ENCODE measurements at regions not wholly inside any gene's neighbourhood (a gene's known extent, or its start where the extent isn't known, plus 50 kb on each side); places are given as distances from the start of the nearest gene placed in this dataset.

DNA sequence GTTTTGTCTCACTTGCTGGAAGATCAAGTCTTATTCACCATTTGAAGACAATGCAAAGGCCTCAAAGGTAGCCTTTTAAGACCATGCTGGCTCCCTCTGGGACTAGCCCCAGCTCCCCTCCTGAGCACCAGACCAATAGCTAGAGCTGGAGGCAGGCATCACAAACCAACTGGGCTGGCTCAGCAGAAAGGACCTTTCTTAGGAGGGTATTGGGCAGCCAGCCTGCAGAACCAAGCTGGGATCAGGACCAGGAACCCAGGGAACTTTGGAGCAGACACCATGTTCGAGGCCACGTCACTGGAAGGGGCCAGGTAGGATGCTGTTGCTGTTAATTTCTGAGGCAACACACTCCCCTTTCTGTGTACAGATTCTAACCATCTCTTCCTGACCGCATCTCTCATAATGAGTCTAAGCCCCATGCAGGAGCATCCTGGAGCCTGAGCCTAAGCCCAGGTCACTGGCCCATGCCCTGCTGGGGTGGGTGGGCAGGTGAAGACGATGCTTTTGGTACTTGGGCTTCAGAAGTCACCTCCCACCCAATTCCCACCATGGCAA, 81.4 kb upstream of the KLF13 start:
- H2BK12ac ChIP-seq (ENCODE audit: low read length in 2 of 2): no peak overlapping the region
- H2AFZ ChIP-seq (ENCODE audit: low read depth, low read length): no peak overlapping the region
- H3K4me1 ChIP-seq (ENCODE audit: control insufficient read depth, insufficient read depth, low read depth, low read length): no peaks in the 10 kb centered on the region
- no peak overlapping the region for H3K14ac ChIP-seq (ENCODE audit: low read length in 2 of 2)
- no peak overlapping the region for H3K4ac ChIP-seq (ENCODE audit: low read depth in 1 of 2, low read length in 2 of 2)
- no peak overlapping the region for H3K23ac ChIP-seq (ENCODE audit: low read length in 2 of 2)
- H4K91ac ChIP-seq (ENCODE audit: low read length): no peak overlapping the region
- H3K27ac ChIP-seq (ENCODE audit: low read length, poor library complexity, severe bottlenecking): no peak overlapping the region
- H2BK5ac ChIP-seq (ENCODE audit: low read depth, low read length, poor library complexity, severe bottlenecking): no peak overlapping the region
- DNase-seq: no peak
- no peak overlapping the region for H3K4me2 ChIP-seq (ENCODE audit: low read length, poor library complexity, severe bottlenecking)
- 72% methylated on average over 2 of the region's 4 CpGs for WGBS
- H3K79me1 ChIP-seq (replicated peaks; ENCODE audit: low read length, poor library complexity, severe bottlenecking): no peaks in the 10 kb centered on the region
- H2BK120ac ChIP-seq (ENCODE audit: low read depth, low read length): no peak overlapping the region
- H3K18ac ChIP-seq (ENCODE audit: low read depth in 1 of 2, low read length in 2 of 2): no peak overlapping the region
- no peak overlapping the region for H2BK15ac ChIP-seq (ENCODE audit: low read depth, poor library complexity, severe bottlenecking)
- H2AK5ac ChIP-seq (ENCODE audit: low read length, severe bottlenecking): no peak overlapping the region
- H3K27me3 ChIP-seq (ENCODE audit: control insufficient read depth in 1 of 2, insufficient read depth in 1 of 2, low read length in 2 of 2): peaks cover 18 to 45% of the 10 kb centered on the region in 2 experiments
- no peak overlapping the region for H4K8ac ChIP-seq (ENCODE audit: low read length)
- H3K4me3 ChIP-seq (ENCODE audit: insufficient read depth in 1 of 2, low read depth in 1 of 2, low read length in 2 of 2): no peak overlapping the region
- no peaks in the 10 kb centered on the region for H3K36me3 ChIP-seq (ENCODE audit: control insufficient read depth in 1 of 2, insufficient read depth in 2 of 2, low read depth in 1 of 2, low read length in 2 of 2)
- H3K9ac ChIP-seq (ENCODE audit: low read length): no peak overlapping the region
- peaks cover 5% of the 10 kb centered on the region for H3K9me3 ChIP-seq (ENCODE audit: control insufficient read depth, low read length)

DNA sequence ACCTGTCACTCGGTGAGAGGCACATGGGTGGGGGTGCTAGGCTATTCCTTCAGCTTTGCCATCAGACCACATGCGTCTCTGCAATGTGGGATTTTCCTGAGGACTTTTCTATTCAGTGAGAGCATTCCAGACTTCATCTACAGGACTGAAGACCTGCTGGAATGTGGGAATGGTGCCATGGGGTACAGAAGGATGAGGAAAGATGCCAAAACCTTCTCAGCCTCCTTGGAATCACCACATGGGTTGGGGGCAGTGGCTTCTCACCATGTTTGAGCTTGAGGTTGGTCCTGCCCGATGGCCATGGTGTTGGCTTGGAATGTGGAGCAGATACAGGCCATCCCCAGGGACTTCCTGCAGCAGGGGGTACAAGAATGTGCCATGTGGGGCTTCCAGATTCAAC, 80.9 kb upstream of the KLF13 start:
- Histone ChIP-seq H2AK5ac (ENCODE audit: low read length, severe bottlenecking) (no peak overlapping the region), H3K27ac (ENCODE audit: low read length, poor library complexity, severe bottlenecking) (no peak overlapping the region), H3K4me3 (ENCODE audit: insufficient read depth in 1 of 2, low read depth in 1 of 2, low read length in 2 of 2) (no peak overlapping the region), H3K18ac (ENCODE audit: low read depth in 1 of 2, low read length in 2 of 2) (no peak overlapping the region), H3K27me3 (ENCODE audit: control insufficient read depth in 1 of 2, insufficient read depth in 1 of 2, low read length in 2 of 2) (peaks cover 18 to 48% of the 10 kb centered on the region in 2 experiments), H3K4ac (ENCODE audit: low read depth in 1 of 2, low read length in 2 of 2) (no peak overlapping the region), H3K9ac (ENCODE audit: low read length) (no peak overlapping the region), H2BK15ac (ENCODE audit: low read depth, poor library complexity, severe bottlenecking) (no peak overlapping the region), H4K91ac (ENCODE audit: low read length) (no peak overlapping the region), H3K4me1 (ENCODE audit: control insufficient read depth, insufficient read depth, low read depth, low read length) (no peaks in the 10 kb centered on the region), H3K79me1 (replicated peaks; ENCODE audit: low read length, poor library complexity, severe bottlenecking) (no peaks in the 10 kb centered on the region), H2BK5ac (ENCODE audit: low read depth, low read length, poor library complexity, severe bottlenecking) (no peak overlapping the region), H3K4me2 (ENCODE audit: low read length, poor library complexity, severe bottlenecking) (no peak overlapping the region), H2BK120ac (ENCODE audit: low read depth, low read length) (no peak overlapping the region), H4K8ac (ENCODE audit: low read length) (no peak overlapping the region), H3K9me3 (ENCODE audit: control insufficient read depth, low read length) (peaks cover 5% of the 10 kb centered on the region), H2AFZ (ENCODE audit: low read depth, low read length) (no peak overlapping the region), H2BK12ac (ENCODE audit: low read length in 2 of 2) (no peak overlapping the region), H3K14ac (ENCODE audit: low read length in 2 of 2) (no peak overlapping the region), H3K36me3 (ENCODE audit: control insufficient read depth in 1 of 2, insufficient read depth in 2 of 2, low read depth in 1 of 2, low read length in 2 of 2) (no peaks in the 10 kb centered on the region), H3K23ac (ENCODE audit: low read length in 2 of 2) (no peak overlapping the region)
- DNase-seq: no peak
- WGBS: 75% methylated on average over 3 of the region's 3 CpGs

DNA sequence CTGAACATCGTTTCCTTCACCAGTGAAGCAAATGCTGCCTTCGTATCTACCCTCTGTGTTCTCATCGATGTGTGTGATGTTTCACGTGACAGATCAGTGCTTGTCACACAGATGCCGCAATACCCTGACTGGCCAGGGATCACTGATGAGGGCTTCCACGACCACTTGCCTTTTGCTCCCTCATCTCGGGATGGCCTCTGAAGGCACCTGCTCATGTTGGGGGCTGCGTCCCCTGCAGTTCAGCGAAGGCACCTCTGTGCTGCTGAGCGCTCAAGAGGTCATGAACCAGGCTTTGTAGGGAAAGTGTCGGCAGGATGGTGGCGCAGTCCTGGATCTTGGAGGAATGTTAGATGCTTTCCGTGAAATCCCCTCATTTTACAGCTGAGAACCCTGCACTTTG, 79.2 kb upstream of the KLF13 start:
- DNase-seq: no peak
- Histone ChIP-seq H3K4me3 (ENCODE audit: insufficient read depth in 1 of 2, low read depth in 1 of 2, low read length in 2 of 2) (no peak overlapping the region), H4K8ac (ENCODE audit: low read length) (no peak overlapping the region), H2BK120ac (ENCODE audit: low read depth, low read length) (no peak overlapping the region), H3K14ac (ENCODE audit: low read length in 2 of 2) (no peak overlapping the region), H2AFZ (ENCODE audit: low read depth, low read length) (no peak overlapping the region), H2AK5ac (ENCODE audit: low read length, severe bottlenecking) (no peak overlapping the region), H3K9me3 (ENCODE audit: control insufficient read depth, low read length) (no peaks in the 10 kb centered on the region), H3K18ac (ENCODE audit: low read depth in 1 of 2, low read length in 2 of 2) (no peak overlapping the region), H3K27me3 (ENCODE audit: control insufficient read depth in 1 of 2, insufficient read depth in 1 of 2, low read length in 2 of 2) (peaks cover 18 to 55% of the 10 kb centered on the region in 2 experiments), H2BK5ac (ENCODE audit: low read depth, low read length, poor library complexity, severe bottlenecking) (no peak overlapping the region), H3K36me3 (ENCODE audit: control insufficient read depth in 1 of 2, insufficient read depth in 2 of 2, low read depth in 1 of 2, low read length in 2 of 2) (no peaks in the 10 kb centered on the region), H3K4me1 (ENCODE audit: control insufficient read depth, insufficient read depth, low read depth, low read length) (no peaks in the 10 kb centered on the region), H4K91ac (ENCODE audit: low read length) (no peak overlapping the region), H3K9ac (ENCODE audit: low read length) (no peak overlapping the region), H2BK12ac (ENCODE audit: low read length in 2 of 2) (no peak overlapping the region), H3K4ac (ENCODE audit: low read depth in 1 of 2, low read length in 2 of 2) (no peak overlapping the region), H3K23ac (ENCODE audit: low read length in 2 of 2) (no peak overlapping the region), H2BK15ac (ENCODE audit: low read depth, poor library complexity, severe bottlenecking) (no peak overlapping the region), H3K79me1 (replicated peaks; ENCODE audit: low read length, poor library complexity, severe bottlenecking) (no peaks in the 10 kb centered on the region), H3K4me2 (ENCODE audit: low read length, poor library complexity, severe bottlenecking) (no peak overlapping the region), H3K27ac (ENCODE audit: low read length, poor library complexity, severe bottlenecking) (no peak overlapping the region)
- 70% methylated on average over 13 of the region's 13 CpGs for WGBS

DNA sequence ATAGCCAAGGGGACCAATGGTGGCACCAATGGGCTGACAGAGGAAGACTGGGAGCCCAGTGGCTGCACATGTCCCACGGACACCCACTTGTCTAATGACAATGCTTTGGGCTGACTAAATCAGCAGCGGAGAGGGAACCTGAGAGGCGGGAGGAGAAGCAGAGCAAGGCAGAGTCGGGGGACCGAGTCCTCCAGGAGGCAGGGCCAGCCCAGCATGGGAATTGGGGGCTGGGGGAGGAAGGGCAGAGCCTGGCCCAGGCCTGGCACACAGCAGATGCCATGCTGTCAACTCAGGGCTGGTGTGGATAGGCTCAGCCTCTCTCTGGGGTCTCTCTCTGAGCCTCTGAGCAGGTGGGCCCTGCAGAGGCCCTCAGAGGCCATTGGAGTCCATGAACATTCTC, 78.4 kb upstream of the KLF13 start:
- no peaks in the 10 kb centered on the region for H3K79me1 ChIP-seq (replicated peaks; ENCODE audit: low read length, poor library complexity, severe bottlenecking)
- no peak overlapping the region for H3K9ac ChIP-seq (ENCODE audit: low read length)
- H4K8ac ChIP-seq (ENCODE audit: low read length): no peak overlapping the region
- H2BK12ac ChIP-seq (ENCODE audit: low read length in 2 of 2): no peak overlapping the region
- 67% methylated on average over 5 of the region's 5 CpGs for whole genome bisulfite sequencing
- H3K27ac ChIP-seq (ENCODE audit: low read length, poor library complexity, severe bottlenecking): no peak overlapping the region
- no peak overlapping the region for H2AK5ac ChIP-seq (ENCODE audit: low read length, severe bottlenecking)
- H3K4me2 ChIP-seq (ENCODE audit: low read length, poor library complexity, severe bottlenecking): no peak overlapping the region
- H2BK15ac ChIP-seq (ENCODE audit: low read depth, poor library complexity, severe bottlenecking): no peak overlapping the region
- no peak overlapping the region for H3K14ac ChIP-seq (ENCODE audit: low read length in 2 of 2)
- H3K4me1 ChIP-seq (ENCODE audit: control insufficient read depth, insufficient read depth, low read depth, low read length): no peaks in the 10 kb centered on the region
- H2AFZ ChIP-seq (ENCODE audit: low read depth, low read length): no peak overlapping the region
- H2BK120ac ChIP-seq (ENCODE audit: low read depth, low read length): no peak overlapping the region
- no peak overlapping the region for H3K18ac ChIP-seq (ENCODE audit: low read depth in 1 of 2, low read length in 2 of 2)
- no peak overlapping the region for H4K91ac ChIP-seq (ENCODE audit: low read length)
- no peak overlapping the region for H3K4me3 ChIP-seq (ENCODE audit: insufficient read depth in 1 of 2, low read depth in 1 of 2, low read length in 2 of 2)
- no peaks in the 10 kb centered on the region for H3K9me3 ChIP-seq (ENCODE audit: control insufficient read depth, low read length)
- no peak overlapping the region for H3K4ac ChIP-seq (ENCODE audit: low read depth in 1 of 2, low read length in 2 of 2)
- H3K23ac ChIP-seq (ENCODE audit: low read length in 2 of 2): no peak overlapping the region
- peaks cover 18 to 55% of the 10 kb centered on the region in 2 experiments for H3K27me3 ChIP-seq (ENCODE audit: control insufficient read depth in 1 of 2, insufficient read depth in 1 of 2, low read length in 2 of 2)
- no peak overlapping the region for H2BK5ac ChIP-seq (ENCODE audit: low read depth, low read length, poor library complexity, severe bottlenecking)
- no peaks in the 10 kb centered on the region for H3K36me3 ChIP-seq (ENCODE audit: control insufficient read depth in 1 of 2, insufficient read depth in 2 of 2, low read depth in 1 of 2, low read length in 2 of 2)
- DNase-seq: no peak

All from mesenchymal stem cell (in vitro differentiated cells and primary cell).